GM12878 (cell line): ENCODE measurements at regions not wholly inside any gene's neighbourhood (a gene's known extent, or its start where the extent isn't known, plus 50 kb on each side); places are given as distances from the start of the nearest gene placed in this dataset.

ENCODE experiments used
- ATAC-seq: fragments of 200-7000 bp; cut with Tn5 transposase; 3 replicates; pipeline ENCODE4 v1.9.1; 2020; ENCODE audit warnings: mild to moderate bottlenecking, moderate library complexity
- BruUV-seq: library from RNA; stranded (reverse); fragments of 400-500 nt; replicated peaks from 2 replicates; lab custom pipeline; 2021; lab: Mats Ljungman, UMichigan
- CTCF ChIA-PET: fragments of 300-600 bp; sonication (Branson Sonifier 250); formaldehyde crosslinking; extraction: SDS; loops from one replicate; lab custom pipeline; 2021; ENCODE audit warnings: inconsistent platforms; lab: Yijun Ruan, JAX
- POLR2A ChIA-PET: fragments of 350-600 bp; formaldehyde crosslinking; extraction: SDS; loops from one replicate; lab custom pipeline; 2021; ENCODE audit warnings: inconsistent platforms; lab: Charles Lee
- RAD21 ChIA-PET: fragments of 300-600 bp; sonication (Branson Sonifier 250); formaldehyde crosslinking; loops from one replicate; lab custom pipeline; 2023; ENCODE audit warnings: antibody characterized with exemption; ENCODE audit not compliant: unreplicated experiment; lab: Charles Lee
- SMC1A ChIA-PET: fragments of 300-600 bp; sonication (Branson Sonifier 250); formaldehyde crosslinking; loops from one replicate; lab custom pipeline; 2023; ENCODE audit not compliant: unreplicated experiment, uncharacterized antibody; lab: Charles Lee
- DNase-seq: peaks from one replicate; pipeline ENCODE4 v3.0.0-alpha.2; 2011; ENCODE audit warnings: low read depth, low spot score
- FAIRE-seq: peaks from 3 replicates; lab custom pipeline; 2011; peaks lifted over from hg19 to GRCh38; lab: Jason Lieb, UNC
- H2AFZ ChIP-seq: 2 replicates; pipeline ENCODE4 v1.6.0; 2011; ENCODE audit warnings: low read depth, low read length, control low read depth; ENCODE audit not compliant: control insufficient read depth
- H3K27ac ChIP-seq: 2 replicates; pipeline ENCODE4 v1.5.1; 2011; ENCODE audit warnings: control low read depth; ENCODE audit not compliant: control insufficient read depth, insufficient read depth
- H3K27me3 ChIP-seq, 2 experiments: replicated peaks in 1 of 2; 2 replicates each; pipeline versions ENCODE4 v1.6.0 to v1.6.1; 2011; ENCODE audit warnings: low read length in 1 of 2; ENCODE audit not compliant: control insufficient read depth in 2 of 2, insufficient read depth in 2 of 2
- H3K36me3 ChIP-seq, 2 experiments: 2 replicates each; pipeline ENCODE4 v1.5.1; 2011; ENCODE audit warnings: low read length in 1 of 2; ENCODE audit not compliant: control insufficient read depth in 2 of 2, insufficient read depth in 2 of 2
- H3K4me1 ChIP-seq: 2 replicates; pipeline ENCODE4 v1.6.1; 2011; ENCODE audit warnings: mild to moderate bottlenecking, low read length, moderate library complexity, mixed read lengths; ENCODE audit not compliant: control insufficient read depth, insufficient read depth
- H3K4me2 ChIP-seq: 2 replicates; pipeline ENCODE4 v1.6.0; 2011; ENCODE audit warnings: control low read depth; ENCODE audit not compliant: control insufficient read depth, insufficient read depth
- H3K4me3 ChIP-seq: fragments of 200-600 bp; sonication (generic); 2 replicates; pipeline ENCODE4 v1.5.1; 2016
- H3K79me2 ChIP-seq: 2 replicates; pipeline ENCODE4 v1.6.0; 2011; ENCODE audit warnings: low read length; ENCODE audit not compliant: control insufficient read depth, insufficient read depth
- H3K9ac ChIP-seq: 2 replicates; pipeline ENCODE4 v1.8.0; 2011; ENCODE audit warnings: low read length, control low read depth, mixed read lengths; ENCODE audit not compliant: control insufficient read depth, insufficient read depth
- H3K9me3 ChIP-seq: replicated peaks from 3 replicates; pipeline ENCODE4 v1.5.1; 2011; ENCODE audit warnings: mild to moderate bottlenecking, low read length; ENCODE audit not compliant: control insufficient read depth, insufficient read depth
- H4K20me1 ChIP-seq: 2 replicates; pipeline ENCODE4 v1.6.0; 2011; ENCODE audit not compliant: control insufficient read depth, insufficient read depth
- ATF7 ChIP-seq: fragments of 450-650 bp; IDR thresholded peaks from 2 replicates; pipeline ENCODE4 v1.6.1; 2016; ENCODE audit warnings: low read depth, mild to moderate bottlenecking
- CREM ChIP-seq: IDR thresholded peaks from 2 replicates; pipeline ENCODE4 v1.6.1; 2014; ENCODE audit warnings: antibody characterized with exemption, low read depth
- DPF2 ChIP-seq: fragments of 450-650 bp; IDR thresholded peaks from 2 replicates; pipeline ENCODE4 v1.6.1; 2017; ENCODE audit warnings: mild to moderate bottlenecking
- GATAD2B ChIP-seq: fragments of 450-650 bp; conservative IDR thresholded peaks from 2 replicates; pipeline ENCODE4 v1.6.1; 2017; ENCODE audit warnings: low read depth, mild to moderate bottlenecking, moderate library complexity
- HDAC6 ChIP-seq: fragments of 200-600 bp; sonication (generic); IDR thresholded peaks from one replicate; pipeline ENCODE4 v1.8.0; 2017; ENCODE audit warnings: antibody characterized with exemption; ENCODE audit not compliant: unreplicated experiment
- IKZF2 ChIP-seq, 2 experiments: fragments of 450-650 bp; IDR thresholded peaks; 2 replicates each; pipeline ENCODE4 v1.6.1; 2017; ENCODE audit warnings: mild to moderate bottlenecking in 2 of 2, moderate library complexity in 2 of 2
- JUND ChIP-seq: IDR thresholded peaks from 2 replicates; pipeline ENCODE4 v1.6.1; 2012; ENCODE audit warnings: low read depth, mild to moderate bottlenecking, low read length, improper control_type of control experiment, moderate library complexity
- KAT2A ChIP-seq: conservative IDR thresholded peaks from 2 replicates; pipeline ENCODE4 v1.6.1; 2011; ENCODE audit warnings: low read depth, low read length; ENCODE audit not compliant: control insufficient read depth
- KDM1A ChIP-seq: fragments of 200-600 bp; sonication (generic); IDR thresholded peaks from 2 replicates; pipeline ENCODE4 v1.6.1; 2016; ENCODE audit warnings: borderline replicate concordance
- LARP7 ChIP-seq: fragments of 450-650 bp; IDR thresholded peaks from 2 replicates; pipeline ENCODE4 v1.6.1; 2017; ENCODE audit warnings: mild to moderate bottlenecking
- MTA2 ChIP-seq: fragments of 450-650 bp; IDR thresholded peaks from 2 replicates; pipeline ENCODE4 v1.6.1; 2016; ENCODE audit warnings: low read depth, mild to moderate bottlenecking, moderate library complexity
- NR2C2 ChIP-seq: IDR thresholded peaks from 2 replicates; pipeline ENCODE4 v1.6.1; 2011; ENCODE audit warnings: borderline replicate concordance, low read depth; ENCODE audit not compliant: control insufficient read depth, insufficient read length
- PML ChIP-seq: IDR thresholded peaks from 2 replicates; pipeline ENCODE4 v1.6.1; 2012; ENCODE audit warnings: low read length, inconsistent platforms
- RBBP5 ChIP-seq: fragments of 200-600 bp; sonication (generic); conservative IDR thresholded peaks from 2 replicates; pipeline ENCODE4 v1.6.1; 2016
- YBX1 ChIP-seq: fragments of 450-650 bp; IDR thresholded peaks from 2 replicates; pipeline ENCODE4 v1.6.1; 2016; ENCODE audit warnings: antibody characterized with exemption
- ZNF24 ChIP-seq: fragments of 450-650 bp; IDR thresholded peaks from 2 replicates; pipeline ENCODE4 v1.6.1; 2017; ENCODE audit warnings: antibody characterized with exemption, mild to moderate bottlenecking
- ZNF622 ChIP-seq: fragments of 450-650 bp; IDR thresholded peaks from 2 replicates; pipeline ENCODE4 v1.6.1; 2017; ENCODE audit warnings: mild to moderate bottlenecking, inconsistent platforms
- WGBS: methylation state at CpG from one replicate; pipeline ENCODE4 v1.1.6; 2016; ENCODE audit warnings: low lambda C conversion rate; ENCODE audit not compliant: insufficient replicate concordance, insufficient coverage; ENCODE audit errors: missing lambda C conversion rate; 5-methylcytosine and 5-hydroxymethylcytosine counted together
- in situ Hi-C: fragments of 300-500 bp; cut with MboI; formaldehyde crosslinking; loops from 9 replicates; pipeline ENCODE4 v1.14.3; 2018; ENCODE audit warnings: mixed read lengths
- intact Hi-C: fragments of 100-400 bp; cut with micrococcal nuclease; formaldehyde crosslinking; loops from one replicate; pipeline ENCODE4 v1.14.2; 2022; ENCODE audit not compliant: unreplicated experiment
- TF ChIP-seq, protein P1 (sequence below): IDR thresholded peaks from 2 replicates; pipeline ENCODE4 v1.6.1; 2012; ENCODE audit warnings: low read depth, low read length, improper control_type of control experiment

DNA sequence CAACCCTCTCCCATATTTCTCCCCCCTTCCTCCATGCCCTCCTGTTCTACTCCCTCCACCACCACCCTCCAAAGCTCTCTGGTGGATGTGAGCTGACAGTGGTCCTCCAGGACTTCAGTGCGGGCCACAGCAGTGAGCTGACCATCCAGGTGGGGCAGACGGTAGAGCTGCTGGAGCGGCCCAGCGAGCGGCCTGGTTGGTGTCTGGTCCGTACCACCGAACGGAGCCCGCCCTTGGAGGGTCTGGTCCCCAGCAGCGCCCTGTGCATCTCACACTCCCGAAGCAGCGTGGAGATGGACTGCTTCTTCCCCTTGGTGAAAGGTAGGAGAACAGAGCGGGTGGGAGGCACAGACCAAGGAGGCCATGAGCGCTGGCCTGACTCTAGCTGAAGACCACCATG is 167.5 kb upstream of the UMPS start:
- RAD21 ChIA-PET: interaction anchor here (1.1 to 10.3 kb wide), 2 partner anchors 75 to 124 kb away, joined by 3 to 199 read pairs; no protein-coding TSS in a partner anchor
- ATAC-seq (no peak), FAIRE-seq (no peak)
- H2AFZ ChIP-seq: no peak overlapping the region
- no peaks in the 10 kb centered on the region for H3K36me3 ChIP-seq
- TF ChIP-seq ZNF622 (no peak), KDM1A (no peak), JUND (no peak), YBX1 (no peak), RBBP5 (no peak), ATF7 (no peak), HDAC6 (no peak), ZNF24 (no peak), CREM (no peak), IKZF2 (IDR thresholded peaks at IDR 0.05) (no peak), LARP7 (no peak), GATAD2B (no peak), DPF2 (no peak), PML (no peak), KAT2A (no peak), MTA2 (no peak), NR2C2 (no peak)
- TF ChIP-seq, protein P1, sequence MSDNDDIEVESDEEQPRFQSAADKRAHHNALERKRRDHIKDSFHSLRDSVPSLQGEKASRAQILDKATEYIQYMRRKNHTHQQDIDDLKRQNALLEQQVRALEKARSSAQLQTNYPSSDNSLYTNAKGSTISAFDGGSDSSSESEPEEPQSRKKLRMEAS: no peak
- TF ChIP-seq, all 136 proteins: peak for 0
- SMC1A ChIA-PET: interaction anchor here (0.6 to 10.6 kb wide), 4 partner anchors 9 to 198 kb away, joined by 4 to 309 read pairs (median 6); no protein-coding TSS in a partner anchor
- Histone ChIP-seq H3K79me2 (no peaks in the 10 kb centered on the region), H3K4me3 (no peak overlapping the region), H3K4me1 (no peaks in the 10 kb centered on the region; the same call in none of the 2 replicates), H3K9me3 (no peaks in the 10 kb centered on the region), H3K27ac (no peak overlapping the region), H3K4me2 (no peak overlapping the region), H3K27me3 (0 out of 4 replicates have a peak, but pooled peaks cover 0 to 2% of the 10 kb centered on the region in 2 experiments), H3K9ac (no peak overlapping the region), H4K20me1 (no peaks in the 10 kb centered on the region)
- CTCF ChIA-PET: interaction anchor here (0.5 to 19.6 kb wide), 16 partner anchors 11 to 338 kb away, joined by 3 to 577 read pairs (median 3); no protein-coding TSS in a partner anchor
- POLR2A ChIA-PET: no interaction called here
- DNase-seq: no peak
- in situ Hi-C loops: loop anchor here (5.0 kb wide), 1 partner anchor 340 kb away; no protein-coding TSS in a partner anchor
- no TSS peak for BruUV-seq
- intact Hi-C loops: no loop called here
- 48% methylated on average over 13 of the region's 14 CpGs for WGBS
